ENCODE measurements at regions not wholly inside any gene's neighbourhood (a gene's known extent, or its start where the extent isn't known, plus 50 kb on each side); places are given as distances from the start of the nearest gene placed in this dataset.

- no peaks in the 10 kb centered on the region for H3K9me3 ChIP-seq (ENCODE audit: severe bottlenecking)
- no peaks in the 10 kb centered on the region for H3K36me3 ChIP-seq
- no peaks in the 10 kb centered on the region for H3K27me3 ChIP-seq (ENCODE audit: insufficient read depth, low read depth, severe bottlenecking)
- no peak for DNase-seq
- no peak overlapping the region for H3K4me3 ChIP-seq (ENCODE audit: low read depth, low read length)
- H3K27ac ChIP-seq, result no peak overlapping the region
- no peak for TF ChIP-seq CTCF (IDR thresholded peaks at IDR 0.05; ENCODE audit: low read depth, low read length)
These were observed 60.7 kb upstream of the SMOX start for GRCh38 chr20:4087923-4088322.

- no peak overlapping the region for H3K4me3 ChIP-seq (ENCODE audit: low read depth, low read length)
- no peaks in the 10 kb centered on the region for H3K27me3 ChIP-seq (ENCODE audit: insufficient read depth, low read depth, severe bottlenecking)
- H3K9me3 ChIP-seq (ENCODE audit: severe bottlenecking), result no peaks in the 10 kb centered on the region
- H3K36me3 ChIP-seq, result no peaks in the 10 kb centered on the region
- H3K27ac ChIP-seq, result no peak overlapping the region
- no peak for TF ChIP-seq CTCF (IDR thresholded peaks at IDR 0.05; ENCODE audit: low read depth, low read length)
- peak; percentile 51 for DNase-seq
These were observed 61.6 kb upstream of the SMOX start for GRCh38 chr20:4086771-4087687.

GRCh38 chr20:4084721-4085120 lies 63.9 kb upstream of the SMOX start:
- DNase-seq, result no peak
- Histone ChIP-seq H3K4me3 (ENCODE audit: low read depth, low read length) (no peak overlapping the region), H3K36me3 (no peaks in the 10 kb centered on the region), H3K27ac (no peak overlapping the region), H3K27me3 (ENCODE audit: insufficient read depth, low read depth, severe bottlenecking) (no peaks in the 10 kb centered on the region), H3K9me3 (ENCODE audit: severe bottlenecking) (no peaks in the 10 kb centered on the region)
- TF ChIP-seq CTCF (IDR thresholded peaks at IDR 0.05; ENCODE audit: low read depth, low read length), result no peak

- Histone ChIP-seq H3K9me3 (ENCODE audit: severe bottlenecking) (no peaks in the 10 kb centered on the region), H3K4me3 (ENCODE audit: low read depth, low read length) (no peak overlapping the region), H3K36me3 (no peaks in the 10 kb centered on the region), H3K27me3 (ENCODE audit: insufficient read depth, low read depth, severe bottlenecking) (no peaks in the 10 kb centered on the region), H3K27ac (no peak overlapping the region)
- TF ChIP-seq CTCF (IDR thresholded peaks at IDR 0.05; ENCODE audit: low read depth, low read length), result no peak
- no peak for DNase-seq
These were observed 64.5 kb upstream of the SMOX start for GRCh38 chr20:4084096-4084495.

GRCh38 chr20:4083098-4083865 lies 65.3 kb upstream of the SMOX start:
- Histone ChIP-seq H3K27me3 (ENCODE audit: insufficient read depth, low read depth, severe bottlenecking) (no peaks in the 10 kb centered on the region), H3K4me3 (ENCODE audit: low read depth, low read length) (no peak overlapping the region), H3K27ac (no peak overlapping the region), H3K36me3 (no peaks in the 10 kb centered on the region), H3K9me3 (ENCODE audit: severe bottlenecking) (no peaks in the 10 kb centered on the region)
- TF ChIP-seq CTCF (IDR thresholded peaks at IDR 0.05; ENCODE audit: low read depth, low read length), result no peak
- no peak for DNase-seq

Data from WERI-Rb-1 (cell line).